H1 (cell line): ENCODE measurements at regions not wholly inside any gene's neighbourhood (a gene's known extent, or its start where the extent isn't known, plus 50 kb on each side); places are given as distances from the start of the nearest gene placed in this dataset.
A peak's percentile ranks its signal among the peaks of the same experiment; 100 is the strongest.

Experiments
- CTCF ChIA-PET: fragments of 300-600 bp; sonication (Branson Sonifier 250); formaldehyde crosslinking; loops from one replicate; lab custom pipeline; 2021; ENCODE audit not compliant: partially characterized antibody; lab: Charles Lee
- POLR2A ChIA-PET: fragments of 300-600 bp; sonication (Branson Sonifier 250); formaldehyde crosslinking; loops from one replicate; lab custom pipeline; 2021; ENCODE audit warnings: inconsistent platforms; ENCODE audit not compliant: partially characterized antibody; lab: Charles Lee
- DNase-seq, 2 experiments: peaks; one replicate each; pipeline versions ENCODE4 v3.0.0 to v3.0.0-alpha.2; 2010 to 2022; ENCODE audit warnings: low spot score in 2 of 2, low read depth in 1 of 2, mixed read lengths in 1 of 2
- FAIRE-seq: peaks from 2 replicates; lab custom pipeline; 2011; peaks lifted over from hg19 to GRCh38; lab: Jason Lieb, UNC
- H2AFZ ChIP-seq: 2 replicates; pipeline ENCODE4 v1.8.1; 2012; ENCODE audit warnings: low read length, inconsistent platforms
- H2AK5ac ChIP-seq: 2 replicates; pipeline ENCODE4 v1.6.1; 2013; ENCODE audit warnings: low read depth, low read length
- H2BK120ac ChIP-seq: replicated peaks from 2 replicates; pipeline ENCODE3; 2013; ENCODE audit warnings: low read depth, low read length, inconsistent platforms
- H2BK12ac ChIP-seq: 2 replicates; pipeline ENCODE4 v1.6.1; 2013; ENCODE audit warnings: low read depth, low read length
- H2BK15ac ChIP-seq: 2 replicates; pipeline ENCODE4 v1.6.1; 2013; ENCODE audit warnings: low read length
- H2BK20ac ChIP-seq: 2 replicates; pipeline ENCODE4 v1.6.1; 2013; ENCODE audit warnings: low read length
- H2BK5ac ChIP-seq: 2 replicates; pipeline ENCODE4 v1.6.1; 2013; ENCODE audit warnings: low read depth, low read length
- H3K14ac ChIP-seq: 2 replicates; pipeline ENCODE4 v1.6.1; 2013; ENCODE audit warnings: inconsistent platforms; ENCODE audit not compliant: insufficient read length
- H3K18ac ChIP-seq: 2 replicates; pipeline ENCODE4 v1.6.1; 2013; ENCODE audit warnings: low read length; ENCODE audit errors: extremely low read depth
- H3K23ac ChIP-seq: 2 replicates; pipeline ENCODE4 v1.6.1; 2013; ENCODE audit warnings: inconsistent platforms; ENCODE audit not compliant: insufficient read length
- H3K23me2 ChIP-seq: 2 replicates; pipeline ENCODE4 v1.6.1; 2013; ENCODE audit warnings: low read depth, low read length
- H3K27ac ChIP-seq: 2 replicates; pipeline ENCODE4 v1.6.1; 2011; ENCODE audit warnings: low read depth, low read length, inconsistent platforms
- H3K27me3 ChIP-seq, 4 experiments: replicated peaks in 1 of 4; 1 replicate in 1 of 4; 2 replicates in 3 of 4; pipeline versions ENCODE4 v1.6.1 to v1.8.1; 2011 to 2013; ENCODE audit warnings: low read length in 3 of 4, mild to moderate bottlenecking in 3 of 4, inconsistent platforms in 2 of 4, mixed read lengths in 2 of 4, moderate library complexity in 1 of 4; ENCODE audit not compliant: control insufficient read depth in 3 of 4, insufficient read depth in 3 of 4; ENCODE audit errors: extremely low read depth in 1 of 4
- H3K36me3 ChIP-seq, 4 experiments: 2 replicates each; pipeline versions ENCODE4 v1.6.1 to v1.8.1; 2011 to 2013; ENCODE audit warnings: mild to moderate bottlenecking in 4 of 4, low read length in 3 of 4, moderate library complexity in 2 of 4, control low read depth in 1 of 4, inconsistent platforms in 1 of 4; ENCODE audit not compliant: insufficient read depth in 4 of 4, control insufficient read depth in 2 of 4
- H3K4ac ChIP-seq: replicated peaks from 2 replicates; pipeline ENCODE3; 2013; ENCODE audit warnings: low read length, low read depth, mixed read lengths, inconsistent platforms; ENCODE audit not compliant: insufficient read length
- H3K4me1 ChIP-seq, 4 experiments: replicated peaks in 1 of 4; 1 replicate in 1 of 4; 2 replicates in 3 of 4; pipeline versions ENCODE4 v1.6.1 to v1.8.1; 2011 to 2013; ENCODE audit warnings: low read length in 3 of 4, inconsistent platforms in 2 of 4, mixed read lengths in 1 of 4; ENCODE audit not compliant: insufficient read depth in 4 of 4, control insufficient read depth in 3 of 4
- H3K4me2 ChIP-seq, 2 experiments: 2 replicates each; pipeline versions ENCODE4 v1.6.1 to v1.8.1; 2011 to 2013; ENCODE audit warnings: low read depth in 2 of 2, low read length in 2 of 2, control low read depth in 1 of 2, inconsistent platforms in 1 of 2, mild to moderate bottlenecking in 1 of 2; ENCODE audit not compliant: insufficient read depth in 1 of 2
- H3K4me3 ChIP-seq, 4 experiments: fragments of 200-600, 300-600 bp in 1 of 4; sonication (generic), shearing (Covaris generic), sonication (Bioruptor Twin) in 1 of 4; 2 replicates each; pipeline versions ENCODE4 v1.5.1 to v1.8.1; 2011 to 2016; ENCODE audit warnings: low read length in 4 of 4, low read depth in 3 of 4, control low read depth in 2 of 4, inconsistent platforms in 2 of 4, mild to moderate bottlenecking in 2 of 4, mixed read lengths in 1 of 4, moderate library complexity in 1 of 4; ENCODE audit not compliant: insufficient read depth in 2 of 4; ENCODE audit errors: extremely low read depth in 1 of 4
- H3K56ac ChIP-seq: replicated peaks from 2 replicates; pipeline ENCODE3; 2013; ENCODE audit warnings: low read depth, mild to moderate bottlenecking, mixed read lengths, low read length, inconsistent platforms; ENCODE audit not compliant: insufficient read length
- H3K79me1 ChIP-seq: 2 replicates; pipeline ENCODE4 v1.6.1; 2013; ENCODE audit warnings: low read depth, low read length, control low read depth
- H3K79me2 ChIP-seq, 2 experiments: 2 replicates each; pipeline versions ENCODE4 v1.6.1 to v1.8.1; 2012 to 2013; ENCODE audit warnings: low read length in 2 of 2, mild to moderate bottlenecking in 2 of 2, inconsistent platforms in 1 of 2; ENCODE audit not compliant: insufficient read depth in 2 of 2, control insufficient read depth in 1 of 2
- H3K9ac ChIP-seq, 4 experiments: replicated peaks in 1 of 4; 1 replicate in 1 of 4; 2 replicates in 3 of 4; pipeline versions ENCODE4 v1.6.1 to v1.8.1; 2011 to 2013; ENCODE audit warnings: low read depth in 3 of 4, low read length in 3 of 4, control low read depth in 2 of 4, mild to moderate bottlenecking in 2 of 4, moderate library complexity in 2 of 4, inconsistent platforms in 1 of 4; ENCODE audit errors: extremely low read depth in 1 of 4
- H3K9me3 ChIP-seq, 2 experiments: 2 replicates each; pipeline versions ENCODE4 v1.6.1 to v1.8.1; 2012 to 2013; ENCODE audit warnings: mild to moderate bottlenecking in 2 of 2, moderate library complexity in 2 of 2, control low read depth in 1 of 2, inconsistent platforms in 1 of 2, low read depth in 1 of 2, low read length in 1 of 2, mixed read lengths in 1 of 2; ENCODE audit not compliant: insufficient read depth in 2 of 2
- H4K20me1 ChIP-seq, 2 experiments: replicated peaks in 1 of 2; 2 replicates each; pipeline versions ENCODE3 to v1.8.1; 2011 to 2013; ENCODE audit warnings: inconsistent platforms in 2 of 2, low read length in 2 of 2, mild to moderate bottlenecking in 1 of 2; ENCODE audit not compliant: insufficient read depth in 2 of 2, control insufficient read depth in 1 of 2
- H4K5ac ChIP-seq: 2 replicates; pipeline ENCODE4 v1.6.1; 2013; ENCODE audit warnings: low read length, low read depth, mixed read lengths, inconsistent platforms; ENCODE audit not compliant: insufficient read length
- H4K8ac ChIP-seq: 2 replicates; pipeline ENCODE4 v1.8.0; 2013; ENCODE audit warnings: mild to moderate bottlenecking, moderate library complexity, low read length, inconsistent platforms; ENCODE audit not compliant: insufficient read depth; ENCODE audit errors: extremely low read depth
- H4K91ac ChIP-seq: replicated peaks from 2 replicates; pipeline ENCODE3; 2013; ENCODE audit warnings: low read length, mixed read lengths, inconsistent platforms; ENCODE audit not compliant: insufficient read length
- ATF2 ChIP-seq: IDR thresholded peaks from 2 replicates; pipeline ENCODE4 v1.6.1; 2012; ENCODE audit warnings: low read length, inconsistent platforms
- BACH1 ChIP-seq: IDR thresholded peaks from 2 replicates; pipeline ENCODE4 v1.6.1; 2012; ENCODE audit warnings: low read length, improper control_type of control experiment
- CHD2 ChIP-seq: IDR thresholded peaks from 2 replicates; pipeline ENCODE4 v1.6.1; 2012; ENCODE audit warnings: low read length, improper control_type of control experiment
- GABPA ChIP-seq: IDR thresholded peaks from 2 replicates; pipeline ENCODE4 v1.6.1; 2011; ENCODE audit warnings: mild to moderate bottlenecking, low read length, moderate library complexity, borderline replicate concordance; ENCODE audit not compliant: insufficient read depth
- HDAC2 ChIP-seq, 2 experiments: fragments of 300-600 bp in 1 of 2; sonication (generic) in 1 of 2; IDR thresholded peaks; 2 replicates each; pipeline ENCODE4 v1.6.1; 2011 to 2012; ENCODE audit warnings: low read depth in 2 of 2, low read length in 2 of 2, mild to moderate bottlenecking in 2 of 2, moderate library complexity in 2 of 2, borderline replicate concordance in 1 of 2, inconsistent platforms in 1 of 2
- HDAC6 ChIP-seq: IDR thresholded peaks from one replicate; pipeline ENCODE4 v1.7.1; 2012; ENCODE audit warnings: low read depth, mild to moderate bottlenecking, inconsistent platforms, low read length, moderate library complexity
- KDM1A ChIP-seq: fragments of 200-600, 300-600 bp; sonication (generic); IDR thresholded peaks from 2 replicates; pipeline ENCODE4 v1.7.1; 2016; ENCODE audit warnings: mild to moderate bottlenecking, low read length, borderline replicate concordance
- POLR2AphosphoS5 ChIP-seq: IDR thresholded peaks from 2 replicates; pipeline ENCODE4 v1.6.1; 2011; ENCODE audit warnings: low read depth, low read length
- RFX5 ChIP-seq: IDR thresholded peaks from 2 replicates; pipeline ENCODE4 v1.6.1; 2011; ENCODE audit warnings: low read depth, low read length, improper control_type of control experiment, borderline replicate concordance
- RXRA ChIP-seq: IDR thresholded peaks from 2 replicates; pipeline ENCODE4 v1.6.1; 2011; ENCODE audit warnings: low read depth, mild to moderate bottlenecking, low read length, moderate library complexity; ENCODE audit not compliant: insufficient read depth
- SP1 ChIP-seq: IDR thresholded peaks from 2 replicates; pipeline ENCODE4 v1.6.1; 2011; ENCODE audit warnings: low read depth, low read length
- SP4 ChIP-seq: IDR thresholded peaks from 2 replicates; pipeline ENCODE4 v1.6.1; 2012; ENCODE audit warnings: low read length, inconsistent platforms
- SRF ChIP-seq: IDR thresholded peaks from 2 replicates; pipeline ENCODE4 v1.6.1; 2011; ENCODE audit warnings: mild to moderate bottlenecking, low read depth, low read length, moderate library complexity
- TAF1 ChIP-seq: IDR thresholded peaks from 2 replicates; pipeline ENCODE4 v1.6.1; 2011; ENCODE audit warnings: mild to moderate bottlenecking, low read depth, low read length
- WGBS, 2 experiments: shearing (Covaris generic) in 1 of 2; methylation state at CpG; one replicate each; pipeline versions ENCODE4 v1.1.6 to v1.1.7; 2013 to 2015; ENCODE audit warnings: low lambda C conversion rate in 2 of 2, mixed read lengths in 2 of 2, inconsistent platforms in 1 of 2, low coverage in 1 of 2, missing lambda C conversion rate in 1 of 2; ENCODE audit not compliant: insufficient replicate concordance in 2 of 2, insufficient coverage in 1 of 2, insufficient read length in 1 of 2; ENCODE audit errors: extremely low coverage in 1 of 2, missing lambda C conversion rate in 1 of 2; 5-methylcytosine and 5-hydroxymethylcytosine counted together

- H3K18ac ChIP-seq: no peak overlapping the region
- no peak overlapping the region for H2BK15ac ChIP-seq
- no peak overlapping the region for H3K14ac ChIP-seq
- ChIA-PET CTCF (interaction anchor here (1.2 kb wide), 1 partner anchor 106 kb away, joined by 3 read pairs; no protein-coding TSS in a partner anchor), POLR2A (interaction anchor here (1.1 kb wide), 1 partner anchor 11 kb away, joined by 3 read pairs; no protein-coding TSS in a partner anchor)
- H2BK20ac ChIP-seq: no peak overlapping the region
- H3K23ac ChIP-seq: no peak overlapping the region
- no peak overlapping the region for H3K27ac ChIP-seq
- no peak overlapping the region for H3K4me2 ChIP-seq
- H3K23me2 ChIP-seq: no peaks in the 10 kb centered on the region
- H4K20me1 ChIP-seq: no peaks in the 10 kb centered on the region
- H3K4me3 ChIP-seq: no peak overlapping the region
- TF ChIP-seq HDAC6: no peak
- TF ChIP-seq RXRA: no peak
- TF ChIP-seq ATF2: no peak
- no peak for TF ChIP-seq TAF1
- TF ChIP-seq CHD2: no peak
- TF ChIP-seq BACH1: no peak
- no peak for TF ChIP-seq SP1
- no peak for TF ChIP-seq KDM1A
- no peak for TF ChIP-seq POLR2AphosphoS5
- no peak for TF ChIP-seq RFX5
- no peak for TF ChIP-seq SRF
- no peak for TF ChIP-seq SP4
- TF ChIP-seq GABPA: no peak
- no peak for TF ChIP-seq HDAC2 (IDR thresholded peaks at IDR 0.05; ENCODE audit: borderline replicate concordance in 1 of 2, low read depth in 2 of 2, low read length in 2 of 2)
- H4K8ac ChIP-seq: peak overlapping the region; percentile 35; the same call in 1 of the 2 replicates
- H2AK5ac ChIP-seq: no peak overlapping the region
- H2BK12ac ChIP-seq: no peak overlapping the region
- H3K79me2 ChIP-seq: no peaks in the 10 kb centered on the region
- no peak overlapping the region for H3K56ac ChIP-seq
- H2AFZ ChIP-seq: no peak overlapping the region
- no peaks in the 10 kb centered on the region for H3K27me3 ChIP-seq
- DNase-seq (peak in 1 of 2 experiments; percentile 14), FAIRE-seq (no peak)
- no peak overlapping the region for H2BK120ac ChIP-seq
- no peak overlapping the region for H3K9ac ChIP-seq
- H3K79me1 ChIP-seq: no peaks in the 10 kb centered on the region
- H3K9me3 ChIP-seq: 0 out of 4 replicates have a peak, but pooled peaks cover 0 to 3% of the 10 kb centered on the region in 2 experiments
- no peaks in the 10 kb centered on the region for H3K36me3 ChIP-seq
- WGBS, 2 experiments: 86% methylated on average over 4 of the region's 4 CpGs; no CpG with 5 or more reads in 1 of the 2 experiments
- no peak overlapping the region for H4K5ac ChIP-seq
- H3K4ac ChIP-seq: no peak overlapping the region
- no peak overlapping the region for H4K91ac ChIP-seq
- no peaks in the 10 kb centered on the region for H3K4me1 ChIP-seq
- no peak overlapping the region for H2BK5ac ChIP-seq
Measured at GRCh38 chr14:101007765-101008164, 104.2 kb upstream of the RTL1 start.
